Medulla oblongata (tissue), 1 donor: ENCODE measurements at regions not wholly inside any gene's neighbourhood (a gene's known extent, or its start where the extent isn't known, plus 50 kb on each side); places are given as distances from the start of the nearest gene placed in this dataset.
"Not testable (repeated sequence)": the region's sequence is repeated elsewhere in the genome, so short reads cannot be mapped to it uniquely, and the experiment has no call there.

Experiments used
- DNase-seq: peaks from one replicate; pipeline ENCODE4 v3.0.0-alpha.2; 2015; ENCODE audit errors: extremely low spot score

GRCh38 chr5:21340233-21340632 is 1352.2 kb upstream of the CDH18 start:
- not testable (repeated sequence) for DNase-seq

GRCh38 chr5:21336478-21336877 is 1348.5 kb upstream of the CDH18 start:
- not testable (repeated sequence) for DNase-seq

DNA sequence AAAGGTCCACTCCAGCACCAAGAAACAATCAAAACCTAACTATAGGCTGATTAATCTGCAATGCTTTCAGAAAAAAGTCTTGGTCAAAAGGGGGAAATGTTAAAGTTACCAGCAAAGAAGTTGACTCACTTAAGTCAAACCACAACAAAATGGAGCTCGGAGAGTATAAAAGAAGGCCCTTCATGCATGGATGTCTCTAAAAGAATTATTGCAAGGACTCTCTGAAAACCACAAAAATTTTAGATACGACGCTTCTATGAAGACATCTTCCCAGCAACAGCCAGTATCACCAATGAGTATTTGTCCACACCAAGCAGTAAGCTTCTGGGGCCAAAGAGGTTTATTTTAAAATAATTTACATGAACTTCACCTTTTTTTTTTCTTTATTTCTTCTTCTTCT is 1327.4 kb upstream of the CDH18 start:
- DNase-seq, result not testable (repeated sequence)

DNA sequence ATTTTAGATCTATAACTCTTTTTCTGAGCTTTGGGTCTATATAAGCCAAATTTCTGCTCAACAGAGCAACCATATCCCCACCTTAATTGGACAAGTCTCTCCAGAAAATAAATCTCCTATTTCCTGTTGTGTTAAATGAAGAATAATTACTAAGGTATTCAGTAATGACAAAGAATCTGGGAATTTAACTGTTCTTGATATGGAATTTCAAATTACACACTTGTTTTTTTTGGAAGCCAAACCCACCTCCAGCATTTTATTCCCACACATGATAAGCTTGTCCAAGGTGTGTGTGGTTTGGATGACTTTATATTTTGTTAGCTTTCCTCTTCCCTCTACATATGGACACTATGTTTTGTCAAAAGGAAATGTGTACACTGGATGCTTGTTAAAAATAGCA is 1313.2 kb upstream of the CDH18 start:
- DNase-seq, result not testable (repeated sequence)

GRCh38 chr5:21274361-21274760 is 1286.4 kb upstream of the CDH18 start:
- not testable (repeated sequence) for DNase-seq

- DNase-seq, result no peak
These were observed 1275.4 kb upstream of the CDH18 start for GRCh38 chr5:21263361-21263760.

- no peak for DNase-seq
These were observed 1266.2 kb upstream of the CDH18 start for GRCh38 chr5:21254161-21254560.

- DNase-seq, result no peak
These were observed 1257.0 kb upstream of the CDH18 start for GRCh38 chr5:21244982-21245381.

DNA sequence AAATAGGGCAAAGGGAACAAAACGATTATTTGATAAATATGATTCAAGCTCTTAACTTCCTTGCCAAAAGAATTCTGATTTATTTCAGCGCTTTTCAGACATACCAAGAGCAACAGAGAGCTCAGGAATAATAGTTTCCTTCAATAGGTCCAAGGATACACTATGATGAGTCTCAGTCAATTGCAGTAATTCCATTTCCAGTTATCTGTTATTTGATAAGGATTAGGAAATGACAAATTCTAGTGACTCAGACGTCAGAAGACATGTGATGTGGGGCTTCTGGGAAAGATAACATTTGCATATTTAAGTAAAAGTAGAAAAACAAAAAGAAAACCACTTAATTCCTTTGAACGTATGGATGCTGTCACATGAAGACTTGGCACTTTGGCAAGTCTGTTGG is 1250.8 kb upstream of the CDH18 start:
- no peak for DNase-seq

DNA sequence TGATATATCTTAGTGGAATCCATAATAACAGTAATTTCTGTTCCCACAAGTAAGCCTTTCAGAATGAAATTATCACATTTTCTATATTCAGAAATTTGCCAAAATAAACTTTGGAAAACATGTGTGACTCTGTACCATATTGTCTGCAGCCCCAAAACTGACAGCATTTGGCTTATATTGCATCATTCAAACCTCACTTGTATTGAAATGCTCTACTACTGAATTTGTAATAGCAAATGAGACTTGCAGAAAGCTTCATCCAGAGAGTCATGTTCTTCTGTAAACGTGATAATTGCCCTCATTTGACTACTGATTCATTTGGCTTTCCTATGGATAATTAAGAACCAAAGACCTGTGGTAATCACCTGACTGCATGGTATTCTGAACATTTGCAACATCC is 1249.5 kb upstream of the CDH18 start:
- no peak for DNase-seq

DNA sequence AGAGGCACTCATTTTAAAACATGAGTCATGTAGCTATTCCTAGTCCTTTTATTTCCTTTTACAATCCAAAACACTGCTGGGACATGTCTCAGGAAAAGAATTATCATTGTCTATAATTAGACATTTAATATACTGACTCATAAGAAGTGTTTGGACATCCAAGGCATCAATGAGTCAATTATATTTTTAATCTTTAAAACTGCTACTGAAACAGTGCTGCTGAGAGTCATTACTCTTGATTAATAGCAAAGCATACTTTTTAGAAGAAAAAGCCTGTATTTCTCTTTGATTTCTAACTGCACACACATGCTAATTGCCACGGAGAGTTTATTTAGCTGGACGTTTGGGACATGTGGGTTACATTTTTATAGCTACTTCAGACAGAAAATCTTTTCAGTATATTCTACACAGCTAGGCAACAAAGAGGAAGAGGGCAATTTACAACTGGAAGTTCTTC is 1249.0 kb upstream of the CDH18 start:
- DNase-seq, result no peak

DNA sequence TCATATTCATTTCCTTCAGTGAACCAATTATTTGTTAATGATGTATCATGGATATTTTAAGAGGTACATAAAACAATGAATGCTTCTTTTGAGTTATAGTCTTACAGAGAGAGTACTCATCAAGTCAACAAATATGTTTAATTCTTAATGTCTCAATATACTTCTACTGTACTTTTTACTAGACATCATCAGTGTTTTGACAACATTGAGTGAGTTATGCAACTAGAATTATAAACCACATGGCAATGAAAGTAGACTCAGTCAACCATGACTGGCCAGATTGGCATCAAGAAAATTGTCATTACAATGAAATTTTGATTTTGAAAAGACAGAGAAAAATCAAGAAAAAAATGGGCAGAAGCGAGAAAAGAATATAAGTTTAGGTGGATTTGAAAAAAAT is 1248.1 kb upstream of the CDH18 start:
- DNase-seq, result no peak

DNA sequence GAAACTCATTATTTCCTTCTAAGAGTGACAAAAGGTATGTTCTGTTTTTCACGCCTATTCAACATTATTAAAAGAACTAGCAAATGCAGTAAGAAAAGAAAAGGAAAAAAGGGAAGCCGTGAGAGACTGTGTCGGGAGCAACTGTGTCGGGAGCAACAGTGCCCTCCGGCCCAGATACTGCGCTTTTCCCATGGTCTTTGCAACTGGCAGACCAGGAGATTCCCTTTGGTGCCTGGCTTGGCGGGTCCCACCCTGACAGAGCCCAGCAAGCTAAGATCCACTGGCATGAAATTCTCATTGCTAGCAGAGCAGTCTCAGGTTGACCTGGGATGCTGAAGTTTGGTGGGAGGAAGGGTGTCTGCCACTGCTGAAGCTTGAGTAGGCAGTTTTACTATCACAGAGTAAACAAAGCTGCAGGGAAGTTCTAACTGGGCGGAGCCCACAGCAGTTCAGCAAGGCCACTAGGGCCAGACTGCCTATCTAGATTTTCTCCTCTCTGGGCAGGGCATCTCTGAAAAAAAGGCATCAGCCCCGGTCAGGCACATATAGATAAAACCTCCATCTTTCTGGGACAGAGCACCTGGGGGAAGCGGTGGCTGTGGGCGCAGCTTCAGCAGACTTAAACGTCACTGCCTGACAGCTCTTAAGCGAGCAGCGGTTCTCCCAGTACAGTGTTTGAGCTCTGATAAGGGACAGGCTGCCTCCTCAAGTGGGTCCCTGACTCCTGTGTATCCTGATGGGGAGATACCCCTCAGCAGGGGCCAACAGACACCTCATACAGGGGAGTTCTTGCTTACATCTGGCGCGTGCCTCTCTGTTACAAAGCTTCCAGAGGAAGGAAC is 1237.4 kb upstream of the CDH18 start:
- no peak for DNase-seq

- DNase-seq, result no peak
These were observed 1233.6 kb upstream of the CDH18 start for GRCh38 chr5:21221616-21222015.

GRCh38 chr5:21219966-21220365 is 1232.0 kb upstream of the CDH18 start:
- no peak for DNase-seq

DNA sequence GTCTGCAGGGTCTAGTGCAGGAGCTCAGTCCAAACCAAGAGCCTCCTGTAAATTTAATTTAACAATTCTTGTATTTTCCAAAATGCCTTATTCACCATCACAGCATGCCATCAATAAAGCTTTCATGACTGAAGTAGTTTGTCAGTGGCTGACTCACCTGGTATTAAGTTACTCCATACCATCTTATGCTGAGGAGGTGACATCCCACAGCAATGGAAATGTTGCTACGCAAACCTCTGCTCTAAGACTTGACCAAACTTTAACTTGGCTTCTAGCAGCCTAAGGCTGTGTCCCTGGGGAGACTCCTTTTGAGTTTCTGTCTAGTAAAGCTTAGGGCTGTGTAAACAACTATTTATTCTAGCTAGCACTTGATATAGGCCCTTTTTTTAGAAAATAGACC is 1231.3 kb upstream of the CDH18 start:
- no peak for DNase-seq

- DNase-seq, result no peak
These were observed 1224.0 kb upstream of the CDH18 start for GRCh38 chr5:21212026-21212425.

DNA sequence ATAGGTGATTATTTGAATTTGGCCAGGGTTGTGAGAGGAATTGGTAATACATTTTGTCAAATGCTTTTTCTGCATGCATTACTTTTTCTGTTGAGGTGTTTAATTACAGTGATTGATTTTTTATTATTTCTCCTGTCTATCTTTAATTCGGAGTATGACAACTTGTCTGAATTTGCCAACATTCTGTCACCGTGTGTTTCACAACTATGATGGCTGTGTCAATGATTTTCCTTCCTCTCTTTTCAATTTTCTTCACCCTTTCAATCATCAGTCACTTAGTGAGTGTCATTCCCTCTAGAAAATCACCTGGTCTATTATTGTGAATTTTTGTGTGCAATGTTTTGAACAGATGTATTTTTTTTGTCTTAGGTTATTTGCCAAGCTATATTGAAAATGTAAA is 1221.4 kb upstream of the CDH18 start:
- DNase-seq, result no peak

GRCh38 chr5:21199087-21199486 is 1211.1 kb upstream of the CDH18 start:
- no peak for DNase-seq

GRCh38 chr5:21195145-21195544 is 1207.1 kb upstream of the CDH18 start:
- DNase-seq, result no peak

- DNase-seq, result no peak
These were observed 1197.5 kb upstream of the CDH18 start for GRCh38 chr5:21185536-21185935.

DNA sequence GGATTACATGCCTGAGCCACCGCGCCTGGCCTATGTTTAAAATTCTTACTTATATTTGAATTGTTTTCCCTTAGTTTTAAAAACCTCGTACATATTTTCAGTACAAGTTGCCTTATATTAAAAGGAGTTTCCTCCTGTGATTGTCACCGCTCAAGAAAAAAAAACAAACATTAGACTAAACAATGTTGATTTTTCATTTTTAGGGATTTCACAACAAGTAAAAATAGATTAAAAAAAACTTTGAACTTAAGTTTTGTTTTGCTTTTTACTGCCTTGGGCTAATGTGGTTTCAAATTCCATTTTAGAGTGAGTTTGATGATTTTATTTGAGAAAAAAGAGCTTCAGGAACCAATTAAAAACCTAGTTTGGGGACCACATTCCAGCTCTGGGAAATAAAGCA is 1196.6 kb upstream of the CDH18 start:
- no peak for DNase-seq

DNA sequence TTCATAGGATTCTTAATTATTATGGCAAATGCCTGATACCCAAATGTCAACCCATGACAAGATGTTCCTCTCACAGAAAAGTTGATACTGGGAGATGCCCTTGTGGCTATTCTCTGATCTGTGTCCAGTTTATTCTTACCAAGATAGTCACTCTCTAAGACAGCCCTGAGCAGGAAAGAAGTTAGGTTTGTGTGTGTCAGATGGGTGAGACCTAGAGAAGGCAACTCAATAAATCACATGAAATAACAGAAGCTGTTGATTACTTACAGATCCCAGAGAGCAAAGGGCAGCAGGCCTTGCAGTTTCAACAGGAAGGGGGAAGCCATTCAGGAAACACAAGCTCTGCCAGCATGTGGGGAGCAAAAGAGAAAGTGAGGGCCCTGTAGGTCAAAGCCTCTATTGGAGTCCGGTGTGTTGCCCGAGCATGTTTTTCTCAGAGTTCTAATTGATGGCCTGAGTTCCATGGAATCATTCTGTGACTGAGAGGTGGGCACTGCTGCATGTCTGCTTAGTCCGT is 1193.7 kb upstream of the CDH18 start:
- DNase-seq, result no peak

GRCh38 chr5:21173526-21173925 is 1185.5 kb upstream of the CDH18 start:
- no peak for DNase-seq
